ENCODE measurements at regions not wholly inside any gene's neighbourhood (a gene's known extent, or its start where the extent isn't known, plus 50 kb on each side); places are given as distances from the start of the nearest gene placed in this dataset.
"Not testable (repeated sequence)": the region's sequence is repeated elsewhere in the genome, so short reads cannot be mapped to it uniquely, and the experiment has no call there.

- DNase-seq (ENCODE audit: low spot score), result not testable (repeated sequence)
Measured at GRCh38 chr14:21846902-21847301, 173.3 kb upstream of the OR4E1 start.

GRCh38 chr14:21846227-21846885, 172.7 kb upstream of the OR4E1 start:
- peak; percentile 2 for DNase-seq (ENCODE audit: low spot score)

GRCh38 chr14:21840765-21841164, 167.1 kb upstream of the OR4E1 start:
- no peak for DNase-seq (ENCODE audit: low spot score)

GRCh38 chr14:21833836-21834235, 160.2 kb upstream of the OR4E1 start:
- no peak for DNase-seq (ENCODE audit: low spot score)

GRCh38 chr14:21825845-21826244, 152.2 kb upstream of the OR4E1 start:
- DNase-seq (ENCODE audit: low spot score), result no peak

GRCh38 chr14:21825149-21825743, 151.6 kb upstream of the OR4E1 start:
- peak; percentile 63 for DNase-seq (ENCODE audit: low spot score)

GRCh38 chr14:21822109-21822508, 148.5 kb upstream of the OR4E1 start:
- DNase-seq (ENCODE audit: low spot score), result no peak

- DNase-seq (ENCODE audit: low spot score), result no peak
Measured at GRCh38 chr14:21820631-21821030, 147.0 kb upstream of the OR4E1 start.

GRCh38 chr14:21819891-21820290, 146.3 kb upstream of the OR4E1 start:
- not testable (repeated sequence) for DNase-seq (ENCODE audit: low spot score)

- DNase-seq (ENCODE audit: low spot score), result not testable (repeated sequence)
Measured at GRCh38 chr14:21817010-21817409, 143.4 kb upstream of the OR4E1 start.

GRCh38 chr14:21807975-21808374, 134.4 kb upstream of the OR4E1 start:
- DNase-seq (ENCODE audit: low spot score), result no peak

- no peak for DNase-seq (ENCODE audit: low spot score)
Measured at GRCh38 chr14:21804981-21805380, 131.4 kb upstream of the OR4E1 start.

GRCh38 chr14:21802441-21802840, 128.8 kb upstream of the OR4E1 start:
- DNase-seq (ENCODE audit: low spot score), result no peak

- DNase-seq (ENCODE audit: low spot score), result no peak
Measured at GRCh38 chr14:21796916-21797315, 123.3 kb upstream of the OR4E1 start.

GRCh38 chr14:21795456-21795855, 121.8 kb upstream of the OR4E1 start:
- DNase-seq (ENCODE audit: low spot score), result no peak

GRCh38 chr14:21791749-21792148, 118.1 kb upstream of the OR4E1 start:
- no peak for DNase-seq (ENCODE audit: low spot score)

- DNase-seq (ENCODE audit: low spot score), result not testable (repeated sequence)
Measured at GRCh38 chr14:21788687-21789086, 115.1 kb upstream of the OR4E1 start.

- not testable (repeated sequence) for DNase-seq (ENCODE audit: low spot score)
Measured at GRCh38 chr14:21787242-21787641, 113.6 kb upstream of the OR4E1 start.

- DNase-seq (ENCODE audit: low spot score), result no peak
Measured at GRCh38 chr14:21781543-21781942, 107.9 kb upstream of the OR4E1 start.

- no peak for DNase-seq (ENCODE audit: low spot score)
Measured at GRCh38 chr14:21780429-21781084, 106.9 kb upstream of the OR4E1 start.

GRCh38 chr14:21771671-21772070, 98.1 kb upstream of the OR4E1 start:
- no peak for DNase-seq (ENCODE audit: low spot score)

GRCh38 chr14:21768875-21769257, 95.2 kb upstream of the OR4E1 start:
- no peak for DNase-seq (ENCODE audit: low spot score)

GRCh38 chr14:21768116-21768874, 94.7 kb upstream of the OR4E1 start:
- DNase-seq (ENCODE audit: low spot score), result peak; percentile 47

All from SW480 (cell line).